Brain microvascular endothelial cell (primary cell): ENCODE measurements at regions not wholly inside any gene's neighbourhood (a gene's known extent, or its start where the extent isn't known, plus 50 kb on each side); places are given as distances from the start of the nearest gene placed in this dataset.

Experiments
- DNase-seq: peaks from one replicate; pipeline ENCODE4 v3.0.0-alpha.2; 2020
- H3K27ac ChIP-seq: fragments of 250-450 bp; sonication (Bioruptor Pico); 2 replicates; pipeline ENCODE4 v1.5.1; 2020; ENCODE audit warnings: mild to moderate bottlenecking, moderate library complexity
- H3K27me3 ChIP-seq: fragments of 250-450 bp; sonication (Bioruptor Pico); replicated peaks from 2 replicates; pipeline ENCODE4 v1.5.1; 2020; ENCODE audit warnings: mild to moderate bottlenecking
- H3K36me3 ChIP-seq: fragments of 250-450 bp; sonication (Bioruptor Pico); replicated peaks from 2 replicates; pipeline ENCODE4 v1.5.1; 2020; ENCODE audit warnings: mild to moderate bottlenecking
- H3K4me3 ChIP-seq: 2 replicates; pipeline ENCODE4 v1.5.1; 2011; ENCODE audit warnings: low read depth, mild to moderate bottlenecking, control low read depth, low read length, moderate library complexity
- CTCF ChIP-seq: IDR thresholded peaks from 2 replicates; pipeline ENCODE4 v1.5.1; 2011; ENCODE audit warnings: low read depth, mild to moderate bottlenecking, moderate library complexity, low read length, control low read depth, inconsistent platforms; ENCODE audit errors: missing control alignments
- in situ Hi-C: cut with HindIII; loops from 2 replicates; pipeline ENCODE4 v1.10.0; 2017; ENCODE audit warnings: low sequenced_read_pairs, low pct_ligation_motif_present

GRCh38 chr13:68350554-68350953 is 1120.4 kb upstream of the PCDH9 start:
- Histone ChIP-seq H3K27ac (no peak overlapping the region), H3K36me3 (no peaks in the 10 kb centered on the region), H3K27me3 (no peaks in the 10 kb centered on the region), H3K4me3 (no peak overlapping the region)
- in situ Hi-C loops, result no loop called here
- DNase-seq, result no peak
- TF ChIP-seq CTCF, result no peak

GRCh38 chr13:68347220-68347619 is 1117.1 kb upstream of the PCDH9 start:
- TF ChIP-seq CTCF, result no peak
- Histone ChIP-seq H3K27me3 (no peaks in the 10 kb centered on the region), H3K27ac (no peak overlapping the region), H3K36me3 (no peaks in the 10 kb centered on the region), H3K4me3 (no peak overlapping the region)
- in situ Hi-C loops, result no loop called here
- DNase-seq, result no peak

DNA sequence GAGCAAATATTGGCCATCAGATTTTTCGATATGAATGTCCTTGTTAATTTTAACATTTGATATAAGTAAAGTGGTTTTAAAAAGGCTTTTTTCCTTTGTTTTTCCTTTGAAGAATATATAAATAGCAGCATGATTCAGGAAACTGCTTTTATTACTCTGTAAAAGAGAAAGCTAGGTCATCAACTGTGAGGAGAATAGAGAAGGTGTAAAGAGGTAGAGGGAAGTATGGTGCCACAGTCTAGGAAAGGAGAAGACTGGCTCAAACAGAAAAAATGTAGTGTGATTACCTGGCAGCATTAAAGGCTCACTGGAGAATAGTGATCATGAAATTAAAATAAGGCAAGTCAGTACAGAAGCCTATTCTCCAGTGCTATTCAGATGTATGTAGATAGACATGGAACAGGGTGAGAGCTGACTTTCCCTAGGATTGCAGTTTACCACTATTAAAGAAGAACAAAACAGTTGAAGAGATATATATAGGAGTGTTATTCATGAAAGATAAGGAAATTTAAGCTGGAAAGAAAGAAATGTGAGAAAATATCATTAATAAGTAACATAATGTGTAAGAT is 1115.9 kb upstream of the PCDH9 start:
- Histone ChIP-seq H3K27me3 (no peaks in the 10 kb centered on the region), H3K36me3 (no peaks in the 10 kb centered on the region), H3K4me3 (no peak overlapping the region), H3K27ac (no peak overlapping the region)
- in situ Hi-C loops, result no loop called here
- no peak for TF ChIP-seq CTCF
- no peak for DNase-seq

DNA sequence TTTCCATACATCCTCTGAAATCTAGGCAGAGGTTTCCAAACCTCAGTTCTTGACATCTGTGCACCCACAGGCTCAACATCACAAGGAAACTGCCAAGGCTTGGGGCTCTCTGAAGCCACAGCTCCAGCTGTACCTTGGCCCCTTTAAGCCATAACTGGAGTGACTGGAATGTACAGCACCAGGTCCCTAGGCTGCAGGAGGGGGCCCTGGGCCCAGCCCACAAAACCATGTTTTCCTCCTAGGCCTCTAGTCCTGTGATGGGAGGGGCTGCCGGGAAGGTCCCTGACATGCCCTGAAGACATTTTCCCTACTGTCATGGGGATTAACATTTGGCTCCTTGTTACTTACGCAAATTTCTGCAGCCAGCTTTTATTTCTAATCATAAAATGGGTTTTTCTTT is 1093.0 kb upstream of the PCDH9 start:
- H3K27ac ChIP-seq, result no peak overlapping the region
- no peak for TF ChIP-seq CTCF
- in situ Hi-C loops, result no loop called here
- H3K27me3 ChIP-seq, result no peaks in the 10 kb centered on the region
- no peaks in the 10 kb centered on the region for H3K36me3 ChIP-seq
- H3K4me3 ChIP-seq, result no peak overlapping the region
- no peak for DNase-seq

- no peaks in the 10 kb centered on the region for H3K27me3 ChIP-seq
- no peak overlapping the region for H3K4me3 ChIP-seq
- TF ChIP-seq CTCF, result no peak
- H3K36me3 ChIP-seq, result no peaks in the 10 kb centered on the region
- no peak overlapping the region for H3K27ac ChIP-seq
- in situ Hi-C loops, result no loop called here
- no peak for DNase-seq
Observed at GRCh38 chr13:68319384-68319783, 1089.2 kb upstream of the PCDH9 start.

- DNase-seq, result no peak
- Histone ChIP-seq H3K4me3 (no peak overlapping the region), H3K27ac (no peak overlapping the region), H3K36me3 (no peaks in the 10 kb centered on the region), H3K27me3 (no peaks in the 10 kb centered on the region)
- in situ Hi-C loops, result no loop called here
- TF ChIP-seq CTCF, result peak; percentile 50
Observed at GRCh38 chr13:68304286-68304893, 1074.3 kb upstream of the PCDH9 start.
